Fibroblast of upper back skin (primary cell): ENCODE measurements at regions not wholly inside any gene's neighbourhood (a gene's known extent, or its start where the extent isn't known, plus 50 kb on each side); places are given as distances from the start of the nearest gene placed in this dataset.

Source experiments
- DNase-seq: peaks from one replicate; pipeline ENCODE4 v3.0.0-alpha.2; 2013

DNA sequence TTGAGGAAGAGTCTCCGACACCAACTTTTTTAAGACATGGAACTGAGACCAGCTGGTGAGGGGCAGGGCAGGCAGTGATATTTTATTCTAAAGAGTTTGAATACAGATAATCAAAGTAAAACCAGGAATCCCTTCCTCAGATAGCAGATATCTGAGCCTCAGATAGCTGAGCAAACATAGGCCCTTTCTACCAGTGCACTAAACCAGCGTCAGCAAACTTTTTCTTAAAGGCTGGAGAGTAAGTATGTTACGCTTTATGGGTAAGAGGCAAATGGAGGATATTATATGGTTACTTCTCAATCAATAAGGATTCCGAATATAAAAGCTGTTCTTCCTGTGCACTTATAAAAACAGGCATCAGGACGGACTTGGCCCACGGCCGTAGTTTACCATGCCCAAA, 73.9 kb downstream of the WNT5A start:
- DNase-seq: no peak

DNA sequence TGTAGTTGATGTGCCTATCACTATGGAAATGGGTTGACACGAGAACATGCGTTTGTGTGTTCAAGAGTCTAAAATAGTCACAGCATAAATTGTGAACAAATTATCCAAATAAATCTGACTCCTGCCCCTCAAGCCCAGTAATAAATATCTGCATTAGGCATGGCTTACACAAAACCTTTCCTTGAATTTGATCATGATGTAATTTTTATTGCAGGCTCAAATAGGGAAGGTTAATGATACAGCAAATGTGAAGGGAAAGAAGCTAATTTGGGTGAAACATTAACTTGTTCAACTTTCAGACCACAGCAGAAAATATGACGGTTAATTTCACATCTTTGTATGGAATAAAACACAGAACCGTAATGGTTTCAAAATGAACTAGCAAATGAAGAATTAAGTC, 74.6 kb downstream of the WNT5A start:
- no peak for DNase-seq

DNA sequence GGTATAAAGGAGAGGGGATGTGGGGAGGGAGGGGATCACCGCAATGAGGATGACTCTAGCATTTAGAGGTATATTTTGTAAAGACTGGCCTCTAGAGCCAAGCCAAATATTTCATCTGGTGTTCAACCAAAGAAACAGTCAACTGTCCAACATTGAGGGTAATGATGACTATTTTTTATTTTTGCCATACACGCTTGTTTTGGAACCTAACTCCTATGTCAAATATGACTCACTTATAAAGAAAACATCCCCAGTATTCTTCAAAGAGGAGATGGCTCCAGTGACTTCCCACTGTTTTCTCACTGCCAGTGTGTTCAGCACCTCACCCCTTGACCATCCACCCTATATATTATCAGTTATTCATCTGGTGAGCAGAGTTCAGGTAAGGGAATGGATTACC, 77.3 kb downstream of the WNT5A start:
- no peak for DNase-seq

DNA sequence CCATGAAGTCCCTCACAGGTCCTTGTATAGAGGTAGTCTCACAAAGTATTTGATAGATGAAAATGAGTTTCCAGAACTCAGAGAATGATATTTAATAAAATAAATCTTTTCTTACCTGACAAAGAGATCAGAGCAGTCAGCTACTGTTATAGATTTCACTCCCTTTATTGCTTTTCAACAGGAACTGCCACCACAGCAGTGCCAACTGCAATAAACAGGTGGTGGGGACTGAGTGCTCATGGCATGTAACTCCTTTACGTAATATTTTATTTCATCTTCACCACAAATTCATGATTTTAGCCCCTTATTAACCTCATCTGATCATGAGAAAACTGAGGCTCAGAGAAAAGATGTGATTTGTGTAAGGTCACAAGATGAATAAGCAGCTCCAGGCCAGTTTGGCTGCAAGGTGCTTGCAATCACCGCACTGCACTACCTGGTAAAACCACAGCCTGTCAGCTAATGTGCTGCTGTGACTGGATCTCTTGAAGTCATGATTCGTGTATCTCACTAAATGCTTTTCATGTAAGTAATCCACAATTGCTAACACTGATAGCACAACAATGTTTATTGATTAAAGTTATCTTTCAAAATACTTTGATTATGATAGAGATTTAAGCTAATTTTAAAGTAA, 78.8 kb downstream of the WNT5A start:
- no peak for DNase-seq

DNA sequence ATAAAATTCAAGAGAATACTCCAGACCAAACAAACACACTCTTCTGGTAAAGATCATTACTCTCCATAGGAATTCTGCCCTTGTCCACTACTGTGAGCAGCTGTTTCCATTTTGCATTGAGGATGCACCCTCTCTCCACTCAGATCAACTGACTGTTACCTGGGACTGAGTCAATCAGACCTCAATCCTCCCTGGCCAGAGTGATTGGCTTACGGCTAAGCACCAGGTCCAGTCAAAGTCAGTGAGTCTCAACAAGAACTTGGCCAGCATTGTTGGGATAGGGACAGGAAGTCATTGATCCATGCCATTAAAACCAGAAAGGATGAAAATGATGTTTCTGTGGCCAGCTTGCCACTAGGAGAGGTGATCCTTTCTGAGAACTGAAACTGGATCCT, 79.7 kb downstream of the WNT5A start:
- DNase-seq: no peak

DNA sequence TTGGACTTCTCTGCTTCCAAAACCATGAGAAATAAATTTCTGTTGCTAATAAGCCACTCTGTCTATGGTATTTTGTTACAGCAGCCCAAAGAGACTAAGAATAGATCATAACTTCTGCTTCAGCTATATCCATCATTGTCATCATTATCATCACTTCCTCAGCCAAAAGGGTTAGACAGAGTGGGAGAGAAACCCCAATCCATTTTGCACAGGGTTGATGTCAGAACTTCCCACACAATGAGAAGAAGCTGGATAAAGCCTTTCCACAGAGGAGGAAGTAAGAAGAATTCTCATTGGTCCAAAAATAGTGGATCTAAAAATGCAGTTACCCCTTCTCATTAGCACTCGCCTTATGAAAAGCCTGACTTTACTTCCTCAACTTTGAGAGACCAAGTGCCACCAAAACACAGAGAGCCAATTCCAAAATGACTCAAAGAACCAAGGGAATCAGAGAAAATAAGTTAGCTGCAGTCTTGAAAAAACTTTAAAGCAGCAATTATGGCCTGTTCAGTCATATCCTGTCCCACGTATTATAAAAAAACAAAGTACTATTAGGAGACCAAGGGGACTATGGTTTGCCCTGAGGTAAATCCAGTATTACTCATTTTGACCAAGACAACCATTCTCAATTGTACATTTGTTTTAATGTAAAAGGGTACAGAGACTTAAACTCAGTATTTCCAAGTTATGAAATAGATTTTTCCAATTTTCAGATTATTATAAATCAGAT, 80.2 kb downstream of the WNT5A start:
- DNase-seq: peak; percentile 42

DNA sequence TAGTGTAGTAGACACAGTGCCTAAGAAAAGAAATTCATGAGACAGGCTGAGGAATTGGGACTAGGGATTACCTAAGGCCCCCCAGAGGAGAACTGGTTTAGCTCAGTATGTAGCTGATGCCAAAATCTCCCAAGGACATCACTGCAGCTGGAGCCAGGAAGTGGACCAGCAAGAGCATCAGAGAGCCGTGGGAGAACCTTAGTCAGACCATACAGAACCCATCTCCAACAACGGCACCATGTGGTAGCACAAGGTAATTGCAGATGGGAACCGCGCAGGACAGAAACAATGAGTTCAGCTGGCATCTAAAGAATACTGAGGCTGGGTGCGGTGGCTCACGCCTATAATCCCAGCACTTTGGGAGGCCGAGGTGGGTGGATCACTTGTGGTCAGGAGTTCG, 81.7 kb downstream of the WNT5A start:
- peak; percentile 10 for DNase-seq

DNA sequence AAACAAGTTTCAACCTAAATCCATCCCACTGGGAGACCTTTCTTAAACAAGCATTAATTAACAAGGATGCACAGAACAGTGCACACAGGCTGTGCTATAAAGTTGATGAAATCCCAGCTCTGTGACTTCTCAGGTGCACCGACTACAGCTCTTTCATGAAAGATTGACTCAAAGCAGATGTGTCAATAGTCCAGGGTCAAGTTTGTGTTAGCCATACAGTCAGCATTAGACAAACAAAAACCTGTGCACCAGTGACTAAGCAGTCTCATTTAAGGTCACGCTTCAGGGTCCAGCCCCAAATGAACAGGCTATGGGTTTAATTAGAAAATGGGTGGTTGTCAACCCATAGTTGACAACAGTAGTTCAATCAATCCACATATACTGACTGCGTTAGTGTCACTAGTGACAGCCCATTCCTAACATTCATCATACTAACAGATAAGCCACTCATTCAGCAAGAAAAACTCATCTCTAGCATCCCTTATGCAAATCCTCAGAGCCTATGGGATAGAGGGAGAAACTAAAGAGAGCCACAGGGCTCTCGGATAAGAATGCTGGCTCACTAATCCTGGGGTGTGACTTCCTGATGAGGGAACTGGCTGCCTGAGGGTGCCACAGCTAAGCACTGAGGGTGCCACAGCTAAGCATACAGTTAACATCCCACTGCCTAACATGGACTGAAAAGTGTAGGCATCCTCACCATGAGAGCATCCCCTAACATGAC, 84.1 kb downstream of the WNT5A start:
- DNase-seq: no peak

DNA sequence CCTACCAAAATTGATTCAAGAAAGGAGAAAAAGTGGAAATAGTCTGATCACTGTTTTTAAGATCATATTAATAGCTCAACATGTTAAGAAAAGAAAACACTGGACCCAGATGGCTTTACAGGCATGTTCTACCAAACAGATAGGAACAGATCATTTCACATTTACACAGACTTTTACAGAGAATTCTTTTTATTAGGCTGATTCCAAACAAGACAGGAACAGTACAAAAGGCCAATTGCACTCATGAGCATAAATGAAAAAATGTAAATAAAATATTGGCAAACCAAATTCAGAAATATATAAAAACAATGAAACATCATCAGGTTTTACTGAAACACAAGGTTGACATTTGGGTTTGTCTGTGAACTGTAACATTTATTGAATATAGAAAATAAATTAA, 106.5 kb downstream of the WNT5A start:
- no peak for DNase-seq

DNA sequence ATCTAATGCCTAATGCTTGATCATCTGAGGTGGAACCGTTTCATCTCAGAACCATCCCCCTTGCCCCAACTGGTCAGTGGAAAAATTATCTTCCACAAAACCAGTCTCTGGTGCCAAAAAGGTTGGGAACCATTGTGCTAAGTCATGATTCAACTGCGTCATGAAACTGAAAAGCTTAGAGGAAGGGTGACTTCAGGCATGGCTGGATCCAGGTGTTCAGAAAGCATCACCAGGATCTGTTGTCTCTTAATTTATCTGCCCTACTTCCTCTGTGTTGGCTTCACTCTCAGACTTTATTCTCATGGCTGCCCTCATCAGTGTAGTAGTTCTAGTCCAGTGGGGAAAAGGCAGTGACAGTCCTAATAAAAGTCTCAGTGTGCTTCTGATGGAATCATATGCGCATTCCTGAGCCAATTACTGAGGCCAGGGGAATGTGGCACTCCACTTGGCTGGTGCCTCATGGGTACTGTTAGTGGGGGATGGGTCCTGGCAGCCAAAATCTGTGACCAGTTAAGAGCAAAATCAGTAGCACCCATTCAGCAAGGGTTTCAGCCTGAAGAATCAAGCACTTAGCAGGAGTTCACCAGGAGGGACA, 110.3 kb downstream of the WNT5A start:
- DNase-seq: no peak

DNA sequence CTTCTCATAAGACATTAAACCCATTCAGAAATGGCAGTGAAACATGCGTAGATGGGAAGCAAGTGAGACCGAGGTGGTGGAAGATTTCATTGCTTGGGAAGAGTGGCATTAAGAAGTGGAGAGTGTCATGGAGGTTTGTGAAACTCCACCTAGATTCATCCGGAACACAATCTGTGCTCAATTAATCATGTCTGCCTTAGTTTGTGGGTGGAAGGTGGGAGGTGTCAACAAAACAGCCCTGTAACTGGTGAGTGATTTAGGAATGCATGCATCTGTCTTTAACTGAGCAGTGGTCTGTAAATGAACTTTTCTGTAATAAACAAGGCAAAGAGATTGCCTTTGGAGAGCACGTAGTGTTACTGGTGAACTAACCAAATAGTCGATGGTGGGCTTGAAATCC, 113.7 kb downstream of the WNT5A start:
- no peak for DNase-seq

DNA sequence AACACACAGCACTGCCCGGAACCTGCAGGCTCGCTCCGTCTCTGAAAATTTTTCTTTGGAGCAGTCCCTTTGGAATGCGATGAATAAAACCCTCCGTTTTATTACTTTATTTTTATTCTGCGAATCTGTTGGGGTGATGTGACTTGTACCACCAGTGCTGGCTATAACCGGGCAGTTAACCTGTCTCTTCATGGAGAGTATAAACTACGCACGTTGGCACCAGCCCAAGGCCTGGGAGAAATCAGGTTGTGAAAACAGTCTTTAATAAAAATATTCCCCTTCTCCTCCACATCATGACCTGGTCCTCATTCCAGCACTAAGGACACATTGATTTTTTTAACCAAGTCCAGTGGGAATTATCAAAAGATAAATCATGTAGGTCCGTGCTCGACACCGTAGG, 116.8 kb downstream of the WNT5A start:
- DNase-seq: no peak

DNA sequence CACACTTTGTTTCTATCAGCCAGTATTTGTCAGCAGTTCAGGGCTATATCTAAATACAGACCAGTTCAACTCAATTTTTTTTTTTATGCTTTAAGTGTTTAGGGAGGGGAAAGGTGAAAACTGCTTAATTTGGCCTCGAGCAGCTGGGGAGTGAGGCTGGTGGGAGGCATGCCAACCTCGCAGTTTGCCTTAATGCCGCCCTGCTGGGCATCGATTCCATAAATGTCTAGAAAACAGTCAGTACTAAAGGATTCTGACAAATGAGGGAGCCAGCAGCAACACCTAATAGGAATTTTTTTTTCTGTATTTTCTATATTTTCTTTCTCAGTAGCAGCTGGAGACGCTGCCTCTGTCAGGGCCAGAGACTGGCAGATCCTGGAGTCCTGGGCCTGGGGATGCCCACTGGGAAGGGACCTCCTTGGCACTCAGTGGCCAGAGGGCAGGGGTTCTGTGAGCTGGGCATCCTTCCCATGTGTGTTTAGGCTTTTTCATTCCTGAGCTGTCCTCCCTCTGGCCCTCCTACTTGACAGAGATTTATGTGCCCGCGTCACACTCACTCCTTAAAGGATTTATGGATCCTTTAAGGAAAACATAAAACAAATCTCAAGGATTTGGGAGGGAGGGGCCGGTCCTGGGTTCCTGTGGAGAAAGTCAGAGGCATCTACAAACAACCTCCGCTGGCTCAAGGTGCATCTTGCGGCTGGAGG, 117.8 kb downstream of the WNT5A start:
- no peak for DNase-seq

DNA sequence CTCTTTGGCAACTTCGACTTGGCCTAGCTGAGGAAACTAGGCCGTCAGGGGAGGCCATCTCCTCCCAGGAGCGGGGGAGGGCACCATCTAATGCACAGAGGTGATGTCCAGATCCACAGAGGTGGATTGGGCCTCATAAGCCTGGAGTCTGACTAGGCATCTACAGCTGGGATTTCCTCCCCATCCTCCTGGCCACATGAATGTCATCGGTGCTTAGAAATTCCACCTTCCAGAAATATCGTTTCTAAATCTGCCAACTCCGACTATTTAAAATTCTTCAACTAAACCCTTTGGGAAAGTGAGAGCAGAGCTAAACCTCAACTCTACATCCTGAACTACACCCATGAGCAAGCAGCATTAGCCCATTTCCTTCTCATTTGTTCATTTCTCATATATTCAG, 118.7 kb downstream of the WNT5A start:
- DNase-seq: peak; percentile 54

DNA sequence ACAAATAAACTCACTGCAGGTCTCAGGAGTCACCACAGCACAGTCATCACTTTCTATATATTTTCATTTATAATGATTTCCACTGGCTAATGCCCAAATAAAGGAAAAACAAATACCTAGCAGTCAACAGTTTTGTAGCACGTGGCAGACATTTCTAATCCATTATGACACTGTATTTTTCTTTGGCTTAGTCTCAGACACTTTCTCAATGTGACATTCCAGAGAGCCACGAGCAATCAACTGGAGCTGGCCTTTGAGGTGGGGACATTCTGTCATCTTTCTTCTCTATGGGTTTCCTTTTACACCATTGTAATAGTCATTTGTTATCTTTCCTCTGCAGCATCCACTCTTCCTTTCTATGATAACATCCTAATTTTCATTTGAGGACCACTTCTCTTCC, 119.7 kb downstream of the WNT5A start:
- no peak for DNase-seq

DNA sequence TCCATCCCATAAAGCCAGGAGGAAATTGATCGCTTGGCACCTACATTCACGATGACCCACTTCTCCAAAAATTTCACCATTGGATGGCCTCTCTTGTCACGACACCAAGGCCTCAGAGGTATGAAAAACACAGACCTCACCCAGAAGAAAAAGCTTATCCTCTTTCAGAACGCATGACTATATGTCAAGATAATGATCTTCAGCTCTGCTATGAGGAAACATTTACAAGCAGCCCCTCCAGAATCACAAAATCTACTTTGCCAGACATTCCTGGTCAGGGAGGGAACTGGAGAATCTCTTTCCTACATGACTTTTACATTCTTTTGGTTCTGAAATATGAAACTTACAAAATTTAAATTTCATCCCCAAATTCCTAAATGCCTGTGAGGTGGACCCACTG, 122.7 kb downstream of the WNT5A start:
- peak; percentile 89 for DNase-seq

DNA sequence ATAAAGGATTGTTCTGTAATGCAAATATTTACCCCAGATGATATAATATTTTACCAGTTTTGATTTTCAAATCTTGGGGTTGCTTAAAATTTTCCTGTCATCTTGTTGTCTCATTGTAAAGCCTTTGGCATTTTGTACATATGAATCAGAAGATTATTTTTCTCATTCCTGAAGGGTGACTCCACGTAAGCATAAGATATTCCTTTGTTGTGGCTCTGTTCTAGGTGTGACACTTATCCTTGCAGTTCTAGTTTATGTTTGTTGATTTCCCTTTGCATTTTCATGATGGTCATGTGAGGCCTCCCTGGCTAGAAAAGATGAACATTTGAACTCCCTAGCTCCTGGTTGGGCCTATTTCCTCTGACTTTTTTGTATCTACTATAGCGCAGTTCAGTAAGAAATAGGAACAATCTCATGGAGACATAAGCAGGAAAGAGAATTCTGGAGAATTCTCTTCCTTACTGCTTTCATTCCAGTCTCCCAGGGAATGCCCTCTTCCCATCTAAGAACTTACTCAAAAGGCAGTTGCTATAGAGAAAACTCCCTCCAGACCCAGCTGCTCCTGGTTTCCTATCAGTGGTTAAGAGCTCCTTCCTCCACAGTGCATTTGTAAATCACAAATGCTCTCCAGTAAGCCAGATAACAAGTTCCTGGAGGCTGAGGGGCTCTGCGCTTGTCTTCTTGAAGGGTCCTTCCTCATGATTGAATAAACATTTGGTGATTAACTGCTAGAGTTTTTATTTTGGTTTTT, 124.7 kb downstream of the WNT5A start:
- peak; percentile 50 for DNase-seq

DNA sequence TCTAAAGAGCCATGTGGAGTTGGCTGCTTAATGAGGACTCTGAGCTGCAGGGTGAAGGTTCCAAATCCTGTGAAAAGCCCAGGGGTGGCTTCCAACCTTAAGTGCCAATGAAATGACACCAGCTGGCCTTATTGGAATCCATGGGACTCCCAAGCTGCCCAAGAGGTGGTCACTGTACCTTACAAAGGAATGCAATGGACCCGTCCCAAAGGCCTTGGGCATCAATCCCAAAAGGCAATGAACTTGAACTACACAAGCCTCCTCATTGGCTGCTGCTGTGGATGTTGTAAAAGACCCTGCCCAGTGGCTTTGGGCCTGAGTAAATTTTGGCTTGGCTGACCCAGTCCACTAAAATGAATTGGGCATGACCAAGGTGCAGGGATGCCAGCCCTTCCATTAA, 129.3 kb downstream of the WNT5A start:
- no peak for DNase-seq

DNA sequence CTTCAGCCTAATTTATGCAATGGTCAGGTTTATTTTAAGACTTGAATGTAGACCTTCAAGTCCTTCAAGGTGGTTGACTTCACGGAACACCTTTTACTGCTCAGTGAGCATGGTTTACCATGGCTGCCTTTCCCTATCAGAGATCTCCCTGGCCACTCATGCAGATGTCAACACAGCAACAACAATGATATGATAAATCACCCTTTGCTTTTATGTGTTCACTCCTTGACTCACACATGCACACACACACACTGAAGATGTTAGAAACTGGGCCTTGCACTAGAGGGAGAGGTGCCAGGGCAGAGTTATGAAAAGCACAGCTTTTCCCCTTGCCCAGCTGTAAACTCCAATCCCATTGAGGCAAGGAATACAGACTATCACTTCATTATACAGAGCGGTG, 134.4 kb downstream of the WNT5A start:
- no peak for DNase-seq

DNA sequence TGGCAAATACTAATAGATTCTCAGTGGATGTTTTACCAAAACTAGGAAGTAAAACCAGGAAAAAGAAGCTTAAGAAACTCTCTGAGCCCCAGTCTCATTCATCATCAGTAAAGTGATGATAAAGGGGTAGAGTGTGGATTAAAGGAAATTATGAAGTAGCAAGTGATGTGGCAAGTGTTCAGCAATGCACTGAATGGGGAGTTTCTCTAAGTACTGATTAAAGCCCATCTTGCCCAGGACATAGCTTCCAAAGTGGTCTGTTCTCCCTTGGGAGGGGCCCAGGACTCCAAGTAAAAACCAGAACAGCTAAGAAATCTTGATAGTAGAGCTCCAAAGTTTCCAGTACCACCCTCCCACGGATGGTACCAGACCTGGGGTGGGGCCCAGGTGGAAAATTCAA, 137.3 kb downstream of the WNT5A start:
- no peak for DNase-seq

DNA sequence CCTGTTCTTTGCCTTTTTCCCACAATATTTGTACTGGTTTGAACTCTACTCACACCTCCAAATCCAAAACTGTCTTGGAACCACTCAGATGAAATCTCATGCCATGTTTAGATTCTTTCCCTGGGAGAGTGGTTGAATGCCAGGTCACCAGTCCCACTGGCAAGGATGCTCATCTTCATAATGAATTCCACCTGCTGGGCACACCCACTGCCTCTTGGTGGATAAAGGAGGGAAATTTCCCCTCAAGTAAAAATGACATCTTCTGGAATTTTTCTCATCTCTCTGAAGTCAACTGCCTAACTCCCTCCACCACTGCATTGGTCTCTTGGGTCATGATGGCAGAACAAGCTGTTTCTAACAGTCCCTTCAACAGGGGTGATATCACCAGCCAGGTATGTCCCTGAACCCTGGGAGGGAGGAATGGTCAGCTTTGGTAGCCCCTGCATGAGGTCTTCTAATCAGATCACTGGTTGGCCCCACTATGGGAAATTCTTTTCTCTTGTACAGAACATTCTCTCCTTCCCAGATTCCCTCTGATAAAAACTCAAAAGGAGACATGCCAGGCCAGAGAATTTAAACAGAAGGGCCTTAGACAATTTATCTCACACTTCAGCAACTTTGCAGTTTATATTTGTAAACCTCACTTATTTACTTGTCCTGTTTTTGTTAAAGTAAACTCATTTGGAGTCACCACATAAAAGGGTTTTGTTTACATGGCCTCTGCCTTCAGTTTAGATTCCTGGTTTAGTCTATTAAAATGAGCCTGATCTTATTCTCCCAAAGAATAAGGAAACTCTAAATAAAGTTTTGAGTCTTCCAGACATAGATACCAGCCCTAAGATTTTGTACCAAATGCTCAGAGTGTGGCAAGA, 143.4 kb downstream of the WNT5A start:
- peak; percentile 43 for DNase-seq
